Tibial nerve (tissue), 4 donors: ENCODE measurements at regions not wholly inside any gene's neighbourhood (a gene's known extent, or its start where the extent isn't known, plus 50 kb on each side); places are given as distances from the start of the nearest gene placed in this dataset.

Experiments used
- DNase-seq, 2 donors: peaks; one replicate each; pipeline ENCODE4 v3.0.0-alpha.2; 2019; ENCODE audit warnings: low spot score in 2 of 2
- H3K27ac ChIP-seq, 4 donors: fragments of 200-600 bp; sonication (generic) in 3 of 4; one replicate each; pipeline ENCODE4 v1.5.1; 2017 to 2019; ENCODE audit warnings: mild to moderate bottlenecking in 1 of 4
- H3K27me3 ChIP-seq, 2 donors: fragments of 200-600 bp; sonication (generic) in 1 of 2; one replicate each; pipeline versions ENCODE4 v1.5.1 to v1.6.0; 2017 to 2019
- H3K36me3 ChIP-seq, 3 donors: fragments of 200-600 bp; sonication (generic); one replicate each; pipeline ENCODE4 v1.5.1; 2018 to 2019
- H3K4me1 ChIP-seq, 4 donors: fragments of 200-600 bp; sonication (generic) in 3 of 4; one replicate each; pipeline ENCODE4 v1.5.1; 2017 to 2019
- H3K4me3 ChIP-seq, 4 donors: fragments of 200-600 bp; sonication (generic) in 3 of 4; one replicate each; pipeline ENCODE4 v1.5.1; 2017 to 2019; ENCODE audit warnings: mild to moderate bottlenecking in 1 of 4, moderate library complexity in 1 of 4
- H3K9me3 ChIP-seq, 4 donors: fragments of 200-600 bp; sonication (generic) in 3 of 4; one replicate each; pipeline ENCODE4 v1.5.1; 2017 to 2019
- CTCF ChIP-seq, 5 experiments: fragments of 200-600 bp in 3 of 5; fragments of 450-650 bp in 2 of 5; sonication (generic) in 3 of 5; IDR thresholded peaks; one replicate each; pipeline ENCODE4 v1.5.1; 2016 to 2019; ENCODE audit warnings: antibody characterized with exemption in 5 of 5, mild to moderate bottlenecking in 3 of 5, moderate library complexity in 2 of 5
- EP300 ChIP-seq, 2 donors: sonication (generic); formaldehyde crosslinking; IDR thresholded peaks; one replicate each; pipeline ENCODE4 v1.6.1; 2017; ENCODE audit warnings: antibody characterized with exemption in 2 of 2, mild to moderate bottlenecking in 1 of 2
- POLR2A ChIP-seq, 2 donors: fragments of 450-650 bp; IDR thresholded peaks; one replicate each; pipeline ENCODE4 v1.6.1; 2017; ENCODE audit warnings: antibody characterized with exemption in 2 of 2, mild to moderate bottlenecking in 2 of 2, moderate library complexity in 2 of 2
- WGBS, 2 donors: methylation state at CpG; one replicate each; pipeline ENCODE4 v1.1.5; 2018; 5-methylcytosine and 5-hydroxymethylcytosine counted together

DNA sequence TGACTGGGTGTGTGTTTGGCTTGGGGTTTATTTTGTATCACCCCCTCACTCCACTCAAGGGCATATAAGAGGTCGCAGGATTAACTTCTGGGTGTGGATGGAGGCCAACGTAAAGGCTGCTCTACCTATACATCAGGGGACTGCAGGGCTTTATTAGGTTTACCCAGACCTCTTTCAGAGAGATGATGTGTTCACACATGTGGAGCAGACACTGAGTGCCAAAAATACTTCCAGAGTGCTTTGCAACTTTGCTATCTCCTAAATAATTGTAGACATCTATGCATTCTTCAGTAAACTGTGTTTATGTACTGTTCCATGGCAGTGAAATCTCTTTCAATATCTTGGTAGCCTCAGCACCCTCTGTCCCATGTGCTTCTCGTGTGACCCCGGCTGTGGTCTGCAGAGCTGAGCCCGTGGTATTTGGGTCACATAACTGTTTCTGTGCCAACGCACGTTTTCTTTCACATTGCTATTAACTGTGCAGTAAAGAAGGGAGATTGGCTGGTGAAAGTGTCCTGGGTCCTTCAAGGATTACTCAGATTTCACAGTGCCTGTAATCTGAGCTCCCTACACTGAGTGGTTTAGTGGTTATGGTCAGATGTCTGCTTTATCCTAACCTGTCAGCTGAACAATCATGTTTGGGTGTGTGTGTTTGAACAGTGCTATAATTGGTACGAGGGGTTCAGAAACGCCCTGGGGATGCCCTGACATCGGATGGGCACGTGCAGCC lies 208.1 kb downstream of the VAPA start:
- no peaks in the 10 kb centered on the region for H3K27me3 ChIP-seq
- 42 to 45% methylated on average over 11 of the region's 11 CpGs for WGBS, 2 donors
- H3K4me3 ChIP-seq: no peak overlapping the region
- no peak overlapping the region for H3K27ac ChIP-seq
- TF ChIP-seq EP300 (IDR thresholded peaks at IDR 0.05): no peak
- no peak for TF ChIP-seq CTCF (IDR thresholded peaks at IDR 0.05)
- no peak for TF ChIP-seq POLR2A (IDR thresholded peaks at IDR 0.05)
- no peak for DNase-seq
- H3K4me1 ChIP-seq: peaks cover 0 to 8% (median 2%) of the 10 kb centered on the region in 4 donors
- peaks cover 0 to 9% (median 3%) of the 10 kb centered on the region in 4 donors for H3K9me3 ChIP-seq
- H3K36me3 ChIP-seq: no peaks in the 10 kb centered on the region

GRCh38 chr18:10122988-10123950 lies 209.5 kb downstream of the VAPA start:
- TF ChIP-seq POLR2A (IDR thresholded peaks at IDR 0.05) (no peak), CTCF (IDR thresholded peaks at IDR 0.05) (no peak), EP300 (IDR thresholded peaks at IDR 0.05) (no peak)
- Histone ChIP-seq H3K4me1 (peaks cover 0 to 8% (median 2%) of the 10 kb centered on the region in 4 donors), H3K36me3 (no peaks in the 10 kb centered on the region), H3K27ac (no peak overlapping the region), H3K9me3 (peaks cover 0 to 9% (median 3%) of the 10 kb centered on the region in 4 donors), H3K27me3 (no peaks in the 10 kb centered on the region), H3K4me3 (no peak overlapping the region)
- WGBS, 2 donors: 90 to 93% methylated on average over 19 of the region's 19 CpGs
- DNase-seq: no peak

DNA sequence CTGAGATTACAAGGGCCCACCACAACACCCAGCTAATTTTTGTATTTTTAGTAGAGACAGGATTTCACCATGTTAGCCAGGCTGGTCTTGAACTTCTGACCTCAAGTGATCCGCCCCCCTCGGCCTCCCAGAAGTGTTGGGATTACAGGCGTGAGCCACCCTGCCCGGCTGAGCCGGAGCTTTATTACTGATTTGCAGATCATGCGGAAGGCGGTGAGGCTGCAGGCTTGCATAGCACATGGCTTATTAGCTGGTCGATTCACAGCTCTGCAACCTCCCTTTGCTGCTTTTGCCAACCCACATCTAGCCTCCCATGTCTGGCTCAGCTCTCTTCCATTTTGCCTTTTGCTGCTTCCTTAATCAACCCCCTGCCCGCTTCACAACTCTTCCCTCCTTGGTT lies 210.3 kb downstream of the VAPA start:
- Histone ChIP-seq H3K36me3 (no peaks in the 10 kb centered on the region), H3K4me3 (no peak overlapping the region), H3K9me3 (peaks cover 0 to 7% (median 3%) of the 10 kb centered on the region in 4 donors), H3K27me3 (no peaks in the 10 kb centered on the region), H3K27ac (no peak overlapping the region), H3K4me1 (peaks cover 0 to 8% (median 2%) of the 10 kb centered on the region in 4 donors)
- no peak for DNase-seq
- no peak for TF ChIP-seq POLR2A (IDR thresholded peaks at IDR 0.05)
- WGBS, 2 donors: 93 to 98% methylated on average over 9 of the region's 9 CpGs

GRCh38 chr18:10124557-10124956 lies 210.7 kb downstream of the VAPA start:
- H3K27ac ChIP-seq: no peak overlapping the region
- no peaks in the 10 kb centered on the region for H3K36me3 ChIP-seq
- 91 to 94% methylated on average over 4 of the region's 4 CpGs for WGBS, 2 donors
- H3K4me3 ChIP-seq: no peak overlapping the region
- no peak for DNase-seq
- peaks cover 0 to 8% (median 2%) of the 10 kb centered on the region in 4 donors for H3K4me1 ChIP-seq
- TF ChIP-seq EP300 (IDR thresholded peaks at IDR 0.05): no peak
- no peak for TF ChIP-seq CTCF (IDR thresholded peaks at IDR 0.05)
- TF ChIP-seq POLR2A (IDR thresholded peaks at IDR 0.05): no peak
- no peaks in the 10 kb centered on the region for H3K27me3 ChIP-seq
- H3K9me3 ChIP-seq: peaks cover 0 to 2% (median under 1%) of the 10 kb centered on the region in 4 donors

- H3K4me1 ChIP-seq: peaks cover 0 to 8% (median 2%) of the 10 kb centered on the region in 4 donors
- H3K9me3 ChIP-seq: no peaks in the 10 kb centered on the region
- 74 to 85% methylated on average over 3 of the region's 3 CpGs for WGBS, 2 donors
- TF ChIP-seq CTCF (IDR thresholded peaks at IDR 0.05) (no peak), POLR2A (IDR thresholded peaks at IDR 0.05) (no peak), EP300 (IDR thresholded peaks at IDR 0.05) (no peak)
- no peak for DNase-seq
- H3K36me3 ChIP-seq: no peaks in the 10 kb centered on the region
- H3K27me3 ChIP-seq: no peaks in the 10 kb centered on the region
- H3K27ac ChIP-seq: no peak overlapping the region
- H3K4me3 ChIP-seq: no peak overlapping the region
Measured at GRCh38 chr18:10124967-10125366, 211.2 kb downstream of the VAPA start.
